A673 (cell line): ENCODE measurements at regions not wholly inside any gene's neighbourhood (a gene's known extent, or its start where the extent isn't known, plus 50 kb on each side); places are given as distances from the start of the nearest gene placed in this dataset.
A peak's percentile ranks its signal among the peaks of the same experiment; 100 is the strongest.

Source experiments
- BruUV-seq: library from RNA; stranded (reverse); fragments of 400-500 nt; replicated peaks from 2 replicates; lab custom pipeline; 2021; lab: Mats Ljungman, UMichigan
- CTCF ChIA-PET: fragments of 300-600 bp; sonication (Branson Sonifier 250); formaldehyde crosslinking; loops from one replicate; lab custom pipeline; 2022; ENCODE audit warnings: antibody characterized with exemption; lab: Charles Lee
- POLR2A ChIA-PET: fragments of 300-600 bp; sonication (Branson Sonifier 250); formaldehyde crosslinking; loops from one replicate; lab custom pipeline; 2022; ENCODE audit warnings: antibody characterized with exemption; ENCODE audit not compliant: low non-redundant PET; lab: Charles Lee
- DNase-seq: peaks from one replicate; pipeline ENCODE4 v3.0.0-alpha.2; 2015; ENCODE audit warnings: low spot score
- H3K27ac ChIP-seq: fragments of 200-600 bp; sonication (generic); 2 replicates; pipeline ENCODE4 v1.5.1; 2016; ENCODE audit warnings: mixed run types, low read depth, mild to moderate bottlenecking, mixed read lengths, antibody characterized with exemption, low read length; ENCODE audit not compliant: poor library complexity, severe bottlenecking
- H3K27me3 ChIP-seq: fragments of 200-600 bp; sonication (generic); replicated peaks from 2 replicates; pipeline ENCODE4 v1.6.1; 2017; ENCODE audit warnings: mixed run types, low read depth, mild to moderate bottlenecking, mixed read lengths, antibody characterized with exemption, low read length; ENCODE audit not compliant: insufficient read depth, poor library complexity
- H3K36me3 ChIP-seq: fragments of 200-600 bp; sonication (generic); 2 replicates; pipeline ENCODE4 v1.6.1; 2016; ENCODE audit warnings: mixed run types, mild to moderate bottlenecking, mixed read lengths, antibody characterized with exemption, low read length; ENCODE audit not compliant: insufficient read depth, poor library complexity, severe bottlenecking
- H3K4me1 ChIP-seq: fragments of 200-600 bp; sonication (generic); 2 replicates; pipeline ENCODE4 v1.6.1; 2017; ENCODE audit warnings: mixed run types, mild to moderate bottlenecking, mixed read lengths, antibody characterized with exemption, low read length; ENCODE audit not compliant: insufficient read depth, poor library complexity, severe bottlenecking
- H3K4me3 ChIP-seq: fragments of 200-600 bp; sonication (generic); 2 replicates; pipeline ENCODE4 v1.5.1; 2016; ENCODE audit warnings: low read depth, mixed run types, mild to moderate bottlenecking, mixed read lengths, low read length; ENCODE audit not compliant: poor library complexity, severe bottlenecking
- H3K9me3 ChIP-seq: fragments of 200-600 bp; sonication (generic); 2 replicates; pipeline ENCODE4 v1.6.1; 2016; ENCODE audit warnings: mixed run types, low read depth, mild to moderate bottlenecking, mixed read lengths, antibody characterized with exemption, low read length; ENCODE audit not compliant: poor library complexity, severe bottlenecking
- EZH2 ChIP-seq: fragments of 200-600 bp; sonication (generic); IDR thresholded peaks from 2 replicates; pipeline ENCODE4 v1.6.1; 2017; ENCODE audit warnings: borderline replicate concordance, low read depth, mild to moderate bottlenecking, mixed read lengths, antibody characterized with exemption, low read length; ENCODE audit not compliant: poor library complexity, severe bottlenecking
- intact Hi-C: fragments of 100-400 bp; cut with micrococcal nuclease; formaldehyde crosslinking; loops from one replicate; pipeline ENCODE4 v1.10.0; 2022; ENCODE audit not compliant: unreplicated experiment
- TF ChIP-seq, protein P1 (sequence below): fragments of 300-800, 200-600 bp; sonication (generic); conservative IDR thresholded peaks from 2 replicates; pipeline ENCODE4 v1.5.1; 2017; ENCODE audit warnings: low read depth, mild to moderate bottlenecking, antibody characterized with exemption, low read length, moderate library complexity, mixed read lengths

DNA sequence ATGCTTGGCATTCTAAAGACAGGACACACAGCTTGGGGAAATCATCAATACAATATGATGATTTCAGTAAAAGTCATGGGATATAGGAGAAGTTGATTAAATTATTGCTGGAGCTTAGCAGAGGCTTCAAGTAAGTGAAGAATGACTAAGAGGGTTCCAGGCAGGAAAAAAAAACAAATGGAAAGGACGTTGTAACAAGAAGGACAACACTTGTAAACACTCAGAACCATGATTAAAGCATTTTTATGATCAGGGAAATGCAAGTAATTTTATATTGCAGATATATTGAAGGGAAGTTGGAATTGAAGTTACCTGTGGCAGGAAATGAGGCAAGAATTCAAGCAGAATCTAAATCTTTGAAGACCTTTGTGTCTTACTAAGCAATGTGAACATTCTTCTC is 602.7 kb upstream of the NEGR1 start:
- H3K4me1 ChIP-seq, result no peaks in the 10 kb centered on the region
- ChIA-PET POLR2A (no interaction called here), CTCF (no interaction called here)
- no peak overlapping the region for H3K27ac ChIP-seq
- no peaks in the 10 kb centered on the region for H3K9me3 ChIP-seq
- intact Hi-C loops, result no loop called here
- H3K27me3 ChIP-seq, result no peaks in the 10 kb centered on the region
- H3K4me3 ChIP-seq, result no peak overlapping the region
- no peaks in the 10 kb centered on the region for H3K36me3 ChIP-seq
- BruUV-seq, result no TSS peak
- DNase-seq, result no peak
- no peak for TF ChIP-seq EZH2
- TF ChIP-seq, protein P1, sequence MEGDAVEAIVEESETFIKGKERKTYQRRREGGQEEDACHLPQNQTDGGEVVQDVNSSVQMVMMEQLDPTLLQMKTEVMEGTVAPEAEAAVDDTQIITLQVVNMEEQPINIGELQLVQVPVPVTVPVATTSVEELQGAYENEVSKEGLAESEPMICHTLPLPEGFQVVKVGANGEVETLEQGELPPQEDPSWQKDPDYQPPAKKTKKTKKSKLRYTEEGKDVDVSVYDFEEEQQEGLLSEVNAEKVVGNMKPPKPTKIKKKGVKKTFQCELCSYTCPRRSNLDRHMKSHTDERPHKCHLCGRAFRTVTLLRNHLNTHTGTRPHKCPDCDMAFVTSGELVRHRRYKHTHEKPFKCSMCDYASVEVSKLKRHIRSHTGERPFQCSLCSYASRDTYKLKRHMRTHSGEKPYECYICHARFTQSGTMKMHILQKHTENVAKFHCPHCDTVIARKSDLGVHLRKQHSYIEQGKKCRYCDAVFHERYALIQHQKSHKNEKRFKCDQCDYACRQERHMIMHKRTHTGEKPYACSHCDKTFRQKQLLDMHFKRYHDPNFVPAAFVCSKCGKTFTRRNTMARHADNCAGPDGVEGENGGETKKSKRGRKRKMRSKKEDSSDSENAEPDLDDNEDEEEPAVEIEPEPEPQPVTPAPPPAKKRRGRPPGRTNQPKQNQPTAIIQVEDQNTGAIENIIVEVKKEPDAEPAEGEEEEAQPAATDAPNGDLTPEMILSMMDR, result no peak

DNA sequence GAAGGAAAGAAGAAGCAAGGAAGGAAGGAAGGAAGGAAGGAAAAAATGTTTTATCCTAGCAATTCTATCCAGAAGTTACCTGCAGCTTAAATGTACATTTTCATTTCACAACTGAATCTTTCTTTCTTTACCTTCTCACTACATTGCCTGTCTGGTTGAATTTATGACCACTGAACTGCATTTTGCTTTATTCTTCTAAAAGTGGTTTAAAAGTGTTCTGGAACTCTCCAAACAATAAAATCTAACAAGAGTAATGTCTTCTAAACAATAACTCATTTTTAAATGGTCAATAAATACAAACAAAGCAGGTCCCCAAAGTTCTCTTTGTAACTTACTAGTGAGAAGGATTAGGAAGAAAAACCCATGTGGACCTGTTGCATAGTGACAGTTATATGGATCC is 587.5 kb upstream of the NEGR1 start:
- TF ChIP-seq, protein P1, result no peak
- TF ChIP-seq EZH2, result no peak
- Histone ChIP-seq H3K36me3 (no peaks in the 10 kb centered on the region), H3K27ac (peak overlapping the region; percentile 84), H3K9me3 (peaks cover 2% of the 10 kb centered on the region), H3K4me3 (no peak overlapping the region), H3K4me1 (peaks cover 31% of the 10 kb centered on the region), H3K27me3 (no peaks in the 10 kb centered on the region)
- no TSS peak for BruUV-seq
- intact Hi-C loops, result loop anchor here (1.0 to 10.0 kb wide), 4 partner anchors 165 to 955 kb away; no protein-coding TSS in a partner anchor
- ChIA-PET POLR2A (interaction anchor here (1.0 kb wide), 2 partner anchors 161 to 164 kb away, joined by 4 to 24 read pairs; no protein-coding TSS in a partner anchor), CTCF (interaction anchor here (1.6 kb wide), 1 partner anchor 164 kb away, joined by 8 read pairs; no protein-coding TSS in a partner anchor)
- DNase-seq, result peak; percentile 80

DNA sequence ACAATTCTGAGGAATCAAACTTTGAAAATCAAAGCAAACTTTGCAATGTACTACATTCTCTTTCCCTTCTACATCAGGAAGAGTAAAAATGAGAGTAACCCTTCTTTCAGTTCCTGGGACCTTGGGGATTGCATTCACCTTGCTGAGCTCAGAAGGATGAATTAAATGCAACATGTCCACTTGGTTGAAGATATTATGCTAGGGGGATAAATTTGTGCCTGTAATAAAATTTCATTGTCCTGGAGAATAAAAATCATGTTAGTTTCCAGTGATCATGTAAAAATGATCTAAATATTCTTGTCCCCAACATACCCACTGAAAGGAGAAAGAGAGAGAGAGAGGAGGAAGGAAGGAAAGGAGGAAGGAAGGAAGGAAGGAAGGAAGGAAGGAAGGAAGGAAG is 587.1 kb upstream of the NEGR1 start:
- BruUV-seq, result no TSS peak
- H3K4me3 ChIP-seq, result no peak overlapping the region
- H3K9me3 ChIP-seq, result peaks cover 2% of the 10 kb centered on the region
- H3K4me1 ChIP-seq, result peaks cover 31% of the 10 kb centered on the region
- intact Hi-C loops, result loop anchor here (5.0 to 10.0 kb wide), 2 partner anchors 247 to 955 kb away; no protein-coding TSS in a partner anchor
- TF ChIP-seq EZH2, result no peak
- TF ChIP-seq, protein P1, result no peak
- no peaks in the 10 kb centered on the region for H3K27me3 ChIP-seq
- ChIA-PET POLR2A (interaction anchor here (1.0 kb wide), 2 partner anchors 161 to 164 kb away, joined by 4 to 24 read pairs; no protein-coding TSS in a partner anchor), CTCF (interaction anchor here (0.6 to 1.6 kb wide), 2 partner anchors 29 to 164 kb away, joined by 4 to 8 read pairs; no protein-coding TSS in a partner anchor)
- peak overlapping the region; percentile 84 for H3K27ac ChIP-seq
- peak; percentile 78 for DNase-seq
- H3K36me3 ChIP-seq, result no peaks in the 10 kb centered on the region
